ENCODE measurements at regions not wholly inside any gene's neighbourhood (a gene's known extent, or its start where the extent isn't known, plus 50 kb on each side); places are given as distances from the start of the nearest gene placed in this dataset.

- Histone ChIP-seq H3K9me3 (ENCODE audit: insufficient read depth, low read depth, low read length) (no peaks in the 10 kb centered on the region), H3K4me3 (ENCODE audit: low read length) (no peak overlapping the region), H3K27ac (ENCODE audit: low read length) (no peak overlapping the region), H3K9ac (ENCODE audit: low read depth, low read length) (no peak overlapping the region), H3K4me1 (ENCODE audit: insufficient read depth, low read length) (no peaks in the 10 kb centered on the region), H3K36me3 (ENCODE audit: insufficient read depth, low read depth, low read length) (no peaks in the 10 kb centered on the region), H3K27me3 (ENCODE audit: insufficient read depth, low read length) (no peaks in the 10 kb centered on the region)
These were observed 584.2 kb downstream of the CMPK2 start for GRCh38 chr2:6281524-6281923.

GRCh38 chr2:6283259-6283658 lies 582.4 kb downstream of the CMPK2 start:
- H3K36me3 ChIP-seq (ENCODE audit: insufficient read depth, low read depth, low read length) = no peaks in the 10 kb centered on the region
- no peaks in the 10 kb centered on the region for H3K9me3 ChIP-seq (ENCODE audit: insufficient read depth, low read depth, low read length)
- no peak overlapping the region for H3K9ac ChIP-seq (ENCODE audit: low read depth, low read length)
- H3K27me3 ChIP-seq (ENCODE audit: insufficient read depth, low read length) = no peaks in the 10 kb centered on the region
- H3K4me1 ChIP-seq (ENCODE audit: insufficient read depth, low read length) = no peaks in the 10 kb centered on the region
- H3K4me3 ChIP-seq (ENCODE audit: low read length) = no peak overlapping the region
- H3K27ac ChIP-seq (ENCODE audit: low read length) = no peak overlapping the region

DNA sequence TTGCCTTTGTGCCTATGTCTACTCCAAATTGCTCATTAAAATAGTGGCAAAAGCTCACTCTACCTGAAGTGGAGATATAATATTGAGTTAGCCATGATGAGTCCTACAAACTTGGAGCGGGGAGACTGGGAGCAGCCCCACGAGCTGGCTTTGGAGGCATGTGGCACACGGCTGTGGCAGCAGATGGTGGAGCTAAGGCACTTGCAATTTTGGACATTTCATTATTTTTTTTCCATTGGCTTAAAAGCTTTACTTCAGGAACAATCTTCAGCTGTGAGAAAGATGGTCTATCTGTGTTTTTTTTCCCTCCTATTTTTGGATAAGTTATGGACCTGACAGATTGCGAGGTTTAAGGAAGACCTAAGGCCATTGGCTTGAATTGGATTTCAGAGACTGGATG lies 578.3 kb downstream of the CMPK2 start:
- no peaks in the 10 kb centered on the region for H3K27me3 ChIP-seq (ENCODE audit: insufficient read depth, low read length)
- no peaks in the 10 kb centered on the region for H3K4me1 ChIP-seq (ENCODE audit: insufficient read depth, low read length)
- no peaks in the 10 kb centered on the region for H3K9me3 ChIP-seq (ENCODE audit: insufficient read depth, low read depth, low read length)
- no peak overlapping the region for H3K4me3 ChIP-seq (ENCODE audit: low read length)
- no peak overlapping the region for H3K9ac ChIP-seq (ENCODE audit: low read depth, low read length)
- H3K36me3 ChIP-seq (ENCODE audit: insufficient read depth, low read depth, low read length) = no peaks in the 10 kb centered on the region
- H3K27ac ChIP-seq (ENCODE audit: low read length) = no peak overlapping the region

DNA sequence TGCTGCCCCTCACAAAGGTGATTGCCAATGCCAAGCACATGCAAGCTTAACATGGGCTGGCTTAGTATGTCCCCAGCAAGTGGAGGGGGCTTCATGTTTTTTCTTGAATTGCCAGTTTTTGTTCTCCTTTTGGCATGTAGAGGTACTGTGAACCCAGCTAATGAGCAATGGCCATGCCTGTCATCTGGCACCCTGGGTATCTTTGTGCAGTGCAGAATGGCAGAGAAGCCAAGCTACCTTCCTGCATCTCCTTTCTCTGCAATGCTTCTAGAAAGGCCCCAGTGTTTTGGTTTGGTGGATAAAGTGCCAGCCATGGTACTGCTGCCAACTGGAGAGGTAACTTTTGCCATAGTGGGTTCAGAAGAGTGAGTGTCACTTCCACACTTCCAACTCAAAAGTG lies 576.9 kb downstream of the CMPK2 start:
- Histone ChIP-seq H3K4me3 (ENCODE audit: low read length) (no peak overlapping the region), H3K27ac (ENCODE audit: low read length) (no peak overlapping the region), H3K36me3 (ENCODE audit: insufficient read depth, low read depth, low read length) (no peaks in the 10 kb centered on the region), H3K27me3 (ENCODE audit: insufficient read depth, low read length) (no peaks in the 10 kb centered on the region), H3K9ac (ENCODE audit: low read depth, low read length) (no peak overlapping the region), H3K4me1 (ENCODE audit: insufficient read depth, low read length) (no peaks in the 10 kb centered on the region), H3K9me3 (ENCODE audit: insufficient read depth, low read depth, low read length) (no peaks in the 10 kb centered on the region)

GRCh38 chr2:6290217-6291015 lies 575.3 kb downstream of the CMPK2 start:
- no peak overlapping the region for H3K4me3 ChIP-seq (ENCODE audit: low read length)
- no peak overlapping the region for H3K27ac ChIP-seq (ENCODE audit: low read length)
- H3K36me3 ChIP-seq (ENCODE audit: insufficient read depth, low read depth, low read length) = no peaks in the 10 kb centered on the region
- no peaks in the 10 kb centered on the region for H3K4me1 ChIP-seq (ENCODE audit: insufficient read depth, low read length)
- H3K9me3 ChIP-seq (ENCODE audit: insufficient read depth, low read depth, low read length) = no peaks in the 10 kb centered on the region
- no peaks in the 10 kb centered on the region for H3K27me3 ChIP-seq (ENCODE audit: insufficient read depth, low read length)
- H3K9ac ChIP-seq (ENCODE audit: low read depth, low read length) = no peak overlapping the region

GRCh38 chr2:6294791-6295190 lies 570.9 kb downstream of the CMPK2 start:
- no peak overlapping the region for H3K4me3 ChIP-seq (ENCODE audit: low read length)
- no peak overlapping the region for H3K27ac ChIP-seq (ENCODE audit: low read length)
- no peaks in the 10 kb centered on the region for H3K4me1 ChIP-seq (ENCODE audit: insufficient read depth, low read length)
- H3K9ac ChIP-seq (ENCODE audit: low read depth, low read length) = no peak overlapping the region
- no peaks in the 10 kb centered on the region for H3K36me3 ChIP-seq (ENCODE audit: insufficient read depth, low read depth, low read length)
- no peaks in the 10 kb centered on the region for H3K9me3 ChIP-seq (ENCODE audit: insufficient read depth, low read depth, low read length)
- no peaks in the 10 kb centered on the region for H3K27me3 ChIP-seq (ENCODE audit: insufficient read depth, low read length)

DNA sequence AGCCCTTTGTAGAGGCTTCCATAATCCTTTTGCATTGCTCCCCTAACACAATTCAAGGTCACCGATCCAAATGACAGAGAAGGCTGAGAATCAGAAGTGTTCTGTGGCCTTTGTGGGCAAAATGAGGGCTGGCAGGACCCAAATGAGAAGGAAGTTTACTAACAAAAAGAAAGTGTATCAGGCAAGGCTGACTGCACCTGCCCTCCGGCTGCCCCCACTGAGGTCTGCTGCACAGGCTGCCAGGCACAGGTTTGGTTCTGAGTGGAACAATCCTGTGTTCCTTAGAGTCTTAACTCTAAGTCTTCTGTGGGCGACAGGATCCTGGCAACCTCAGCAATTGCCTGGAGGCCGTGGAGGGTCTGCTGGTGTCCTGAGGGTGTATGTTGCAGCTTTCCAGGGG lies 568.5 kb downstream of the CMPK2 start:
- H3K9ac ChIP-seq (ENCODE audit: low read depth, low read length) = no peak overlapping the region
- no peak overlapping the region for H3K27ac ChIP-seq (ENCODE audit: low read length)
- no peaks in the 10 kb centered on the region for H3K9me3 ChIP-seq (ENCODE audit: insufficient read depth, low read depth, low read length)
- no peak overlapping the region for H3K4me3 ChIP-seq (ENCODE audit: low read length)
- no peaks in the 10 kb centered on the region for H3K27me3 ChIP-seq (ENCODE audit: insufficient read depth, low read length)
- H3K36me3 ChIP-seq (ENCODE audit: insufficient read depth, low read depth, low read length) = no peaks in the 10 kb centered on the region
- no peaks in the 10 kb centered on the region for H3K4me1 ChIP-seq (ENCODE audit: insufficient read depth, low read length)

DNA sequence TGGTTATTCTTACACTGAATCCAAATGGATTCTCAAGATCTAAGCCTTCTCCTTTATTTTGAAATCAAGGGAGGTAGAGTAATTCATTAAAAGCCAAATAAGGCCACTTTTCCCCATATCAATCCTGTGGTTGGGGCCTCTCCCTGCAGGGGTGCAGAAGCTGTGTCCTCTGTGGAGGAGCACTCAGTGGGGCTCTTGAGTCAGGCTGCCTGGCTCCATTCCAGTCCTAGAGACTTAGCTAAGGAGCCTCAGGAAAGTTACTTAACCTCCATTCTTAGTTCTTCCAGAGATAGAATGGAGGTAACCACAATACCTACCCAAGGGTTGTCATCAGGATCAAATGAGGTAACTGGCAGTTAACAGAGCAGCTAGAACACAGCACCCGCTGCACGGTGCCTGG lies 564.3 kb downstream of the CMPK2 start:
- no peaks in the 10 kb centered on the region for H3K9me3 ChIP-seq (ENCODE audit: insufficient read depth, low read depth, low read length)
- H3K9ac ChIP-seq (ENCODE audit: low read depth, low read length) = no peak overlapping the region
- no peak overlapping the region for H3K27ac ChIP-seq (ENCODE audit: low read length)
- no peaks in the 10 kb centered on the region for H3K4me1 ChIP-seq (ENCODE audit: insufficient read depth, low read length)
- no peak overlapping the region for H3K4me3 ChIP-seq (ENCODE audit: low read length)
- no peaks in the 10 kb centered on the region for H3K36me3 ChIP-seq (ENCODE audit: insufficient read depth, low read depth, low read length)
- H3K27me3 ChIP-seq (ENCODE audit: insufficient read depth, low read length) = no peaks in the 10 kb centered on the region

DNA sequence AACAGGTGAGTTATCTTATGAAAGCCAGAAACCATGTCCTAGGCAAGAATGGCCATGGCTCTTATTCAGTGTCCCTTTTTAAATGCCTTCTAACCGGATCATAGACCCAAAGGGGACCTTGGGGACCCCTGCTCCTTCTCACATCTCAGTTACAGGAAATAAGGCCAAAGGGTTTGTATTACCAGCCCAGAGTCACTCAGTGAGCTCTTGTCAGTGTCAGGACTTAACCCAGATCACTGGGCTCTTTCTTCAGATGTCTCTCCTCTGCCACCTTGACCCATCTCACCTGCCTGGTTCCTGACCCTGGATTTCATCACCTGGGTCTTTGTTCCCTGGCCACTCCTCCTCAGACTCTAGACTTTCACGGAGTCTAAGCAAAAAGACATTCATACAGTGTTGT lies 556.7 kb downstream of the CMPK2 start:
- H3K4me3 ChIP-seq (ENCODE audit: low read length) = no peak overlapping the region
- H3K9ac ChIP-seq (ENCODE audit: low read depth, low read length) = no peak overlapping the region
- no peak overlapping the region for H3K27ac ChIP-seq (ENCODE audit: low read length)
- H3K9me3 ChIP-seq (ENCODE audit: insufficient read depth, low read depth, low read length) = no peaks in the 10 kb centered on the region
- no peaks in the 10 kb centered on the region for H3K36me3 ChIP-seq (ENCODE audit: insufficient read depth, low read depth, low read length)
- H3K4me1 ChIP-seq (ENCODE audit: insufficient read depth, low read length) = no peaks in the 10 kb centered on the region
- H3K27me3 ChIP-seq (ENCODE audit: insufficient read depth, low read length) = no peaks in the 10 kb centered on the region

GRCh38 chr2:6309415-6310255 lies 556.1 kb downstream of the CMPK2 start:
- Histone ChIP-seq H3K27me3 (ENCODE audit: insufficient read depth, low read length) (no peaks in the 10 kb centered on the region), H3K4me3 (ENCODE audit: low read length) (no peak overlapping the region), H3K9ac (ENCODE audit: low read depth, low read length) (no peak overlapping the region), H3K4me1 (ENCODE audit: insufficient read depth, low read length) (no peaks in the 10 kb centered on the region), H3K27ac (ENCODE audit: low read length) (no peak overlapping the region), H3K36me3 (ENCODE audit: insufficient read depth, low read depth, low read length) (no peaks in the 10 kb centered on the region), H3K9me3 (ENCODE audit: insufficient read depth, low read depth, low read length) (no peaks in the 10 kb centered on the region)

DNA sequence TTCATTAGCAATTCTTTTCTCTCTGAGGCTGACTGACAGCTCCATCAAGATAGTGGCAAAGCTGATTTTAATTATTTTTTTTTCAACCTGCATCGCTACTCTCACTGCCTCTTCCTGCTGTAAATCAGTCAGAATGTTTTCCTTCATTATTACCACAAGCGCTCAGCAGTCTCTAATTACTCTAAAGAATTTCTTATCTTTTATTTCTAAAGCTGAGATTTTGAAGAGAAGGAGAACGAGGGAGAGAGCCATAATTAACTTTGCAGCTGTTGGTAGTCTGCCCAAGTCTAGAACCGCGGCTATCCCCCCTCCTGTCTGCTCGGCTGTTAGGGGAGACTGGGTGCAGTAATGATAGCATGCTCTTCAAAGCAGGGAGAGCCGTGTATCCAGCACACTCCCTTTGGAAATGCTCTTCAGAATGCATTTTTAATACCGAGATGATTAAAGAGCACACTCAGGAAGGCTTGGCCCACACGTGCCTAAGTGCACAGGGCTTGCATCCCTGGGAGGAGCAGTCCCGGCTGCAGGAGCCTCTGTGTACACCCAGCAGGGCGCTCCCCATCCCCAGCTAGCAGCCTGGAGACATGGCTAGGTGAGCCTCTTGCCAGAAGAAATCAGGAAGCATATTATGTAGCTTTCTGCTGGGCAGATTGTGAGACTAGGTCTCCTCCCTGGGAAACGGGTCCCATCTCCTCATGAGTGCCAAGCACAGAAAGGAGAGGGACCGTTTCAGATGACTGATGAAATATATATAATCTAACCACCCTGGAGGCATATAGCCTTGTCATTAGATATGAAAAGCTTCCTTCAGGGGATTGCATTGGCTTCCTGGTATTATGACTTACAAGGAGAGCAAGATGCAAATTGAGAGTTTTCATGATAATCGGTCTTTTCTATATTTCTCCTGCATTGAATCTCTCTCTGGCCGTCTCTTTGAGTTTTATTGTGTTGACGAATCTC lies 555.2 kb downstream of the CMPK2 start:
- Histone ChIP-seq H3K4me1 (ENCODE audit: insufficient read depth, low read length) (no peaks in the 10 kb centered on the region), H3K36me3 (ENCODE audit: insufficient read depth, low read depth, low read length) (no peaks in the 10 kb centered on the region), H3K9ac (ENCODE audit: low read depth, low read length) (no peak overlapping the region), H3K27ac (ENCODE audit: low read length) (no peak overlapping the region), H3K9me3 (ENCODE audit: insufficient read depth, low read depth, low read length) (no peaks in the 10 kb centered on the region), H3K27me3 (ENCODE audit: insufficient read depth, low read length) (no peaks in the 10 kb centered on the region), H3K4me3 (ENCODE audit: low read length) (no peak overlapping the region)
